Sciatic nerve (tissue), 2 donors: ENCODE measurements at regions not wholly inside any gene's neighbourhood (a gene's known extent, or its start where the extent isn't known, plus 50 kb on each side); places are given as distances from the start of the nearest gene placed in this dataset.
"Not testable (repeated sequence)": the region's sequence is repeated elsewhere in the genome, so short reads cannot be mapped to it uniquely, and the experiment has no call there.

Experiments used
- ATAC-seq: fragments of 200-7000 bp; cut with Tn5 transposase; one replicate; pipeline ENCODE4 v1.9.1; 2020; ENCODE audit warnings: mild to moderate bottlenecking, moderate library complexity
- DNase-seq: peaks from one replicate; pipeline ENCODE4 v3.0.0-alpha.2; 2020; ENCODE audit warnings: low spot score
- intact Hi-C: fragments of 100-400 bp; cut with DNase I; formaldehyde crosslinking; loops from one replicate; pipeline ENCODE4 v1.14.2; 2022
- donor health status: DM: no; HTN: no; CAD: no.
- donor health status: DM: no; HTN: no; CAD: no.

DNA sequence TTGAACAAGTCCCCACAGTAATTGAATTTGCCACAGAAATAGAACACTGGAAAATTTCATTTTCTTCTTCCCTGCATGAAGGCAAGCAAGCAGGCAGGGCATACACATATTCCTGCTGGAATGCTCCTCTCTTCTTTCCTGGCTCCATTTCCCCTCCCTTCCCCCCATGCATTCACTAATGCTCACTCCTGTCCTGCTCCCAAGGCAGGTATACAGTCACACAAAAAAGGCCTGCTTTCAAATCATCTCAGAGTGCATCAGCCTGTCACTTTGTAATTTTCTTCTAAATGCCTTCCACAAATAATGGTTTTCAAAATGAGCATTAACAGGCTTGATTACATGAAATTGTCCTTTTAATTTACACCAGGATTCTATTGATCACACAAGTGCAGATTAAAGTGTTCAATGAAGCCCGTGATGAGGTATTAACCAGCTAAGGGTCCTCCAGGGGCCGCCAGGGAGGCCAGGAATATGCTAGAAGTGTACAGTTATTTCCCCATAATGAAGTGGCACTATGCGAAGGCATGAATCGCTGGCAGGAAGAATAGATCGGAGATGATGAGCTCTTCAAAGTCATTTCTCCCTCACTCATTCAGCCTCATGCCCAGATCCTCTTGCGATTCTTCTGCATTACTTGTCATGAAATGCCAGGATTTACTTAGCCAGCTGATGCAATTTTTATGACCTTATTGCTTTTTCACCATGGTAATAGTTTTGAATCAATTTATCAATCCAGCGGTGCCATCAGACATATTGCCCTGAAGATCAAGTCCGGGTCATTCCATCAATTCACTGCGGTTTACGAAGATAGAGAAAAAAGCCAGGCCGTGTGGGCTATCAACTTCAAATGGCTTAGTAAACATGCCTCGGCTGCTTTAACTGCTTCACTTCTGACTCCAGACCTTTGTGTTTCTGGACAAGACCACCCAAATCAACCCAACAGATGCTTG is 243.5 kb downstream of the GPAT3 start:
- intact Hi-C loops, result no loop called here
- no peak for DNase-seq
- ATAC-seq, result no peak

DNA sequence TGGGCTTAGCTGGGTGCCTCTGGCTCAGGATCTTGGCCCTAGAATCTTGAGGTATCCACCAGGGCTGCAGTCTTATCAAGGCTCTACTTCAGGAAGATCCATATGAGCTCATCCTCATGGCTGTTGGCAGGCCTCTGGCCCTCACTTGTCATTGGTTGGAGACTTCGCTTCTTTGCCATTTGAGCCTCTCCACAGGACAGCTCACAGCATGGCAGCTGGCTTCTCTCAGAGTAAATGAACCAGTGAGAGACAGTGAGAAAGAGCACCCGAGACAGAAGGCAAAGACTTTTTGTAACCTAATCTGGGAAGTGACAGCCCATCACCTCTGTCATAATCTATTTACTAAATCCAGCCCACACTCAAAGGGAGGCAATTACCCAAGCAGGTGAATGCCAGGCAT is 236.8 kb downstream of the GPAT3 start:
- intact Hi-C loops, result no loop called here

GRCh38 chr4:83771113-83771705 is 235.3 kb downstream of the GPAT3 start:
- ATAC-seq (peak; percentile 49), DNase-seq (no peak)
- intact Hi-C loops, result no loop called here

More for the DNA sequence above, 236.8 kb downstream of the GPAT3 start:
- ATAC-seq (no peak), DNase-seq (no peak)

DNA sequence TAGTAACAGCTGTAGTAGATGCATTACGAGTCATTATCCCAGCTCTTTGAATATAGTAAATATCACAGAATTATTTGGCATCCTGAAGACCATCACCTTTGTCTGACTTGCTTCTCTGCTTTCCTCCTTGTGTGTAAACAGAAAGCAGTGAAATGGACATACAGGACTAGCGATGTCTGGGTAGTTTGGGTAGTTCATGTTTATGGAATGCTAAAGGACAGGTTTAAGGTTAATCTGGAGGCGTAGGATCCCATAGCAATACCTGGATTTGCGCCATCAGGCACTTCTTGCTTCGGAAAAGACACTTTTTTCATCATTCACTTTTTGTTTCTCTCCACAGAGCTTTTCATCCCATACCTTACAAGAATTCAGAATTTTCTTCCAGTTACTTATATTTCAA is 232.2 kb downstream of the GPAT3 start:
- DNase-seq, result no peak
- no peak for ATAC-seq
- intact Hi-C loops, result no loop called here

DNA sequence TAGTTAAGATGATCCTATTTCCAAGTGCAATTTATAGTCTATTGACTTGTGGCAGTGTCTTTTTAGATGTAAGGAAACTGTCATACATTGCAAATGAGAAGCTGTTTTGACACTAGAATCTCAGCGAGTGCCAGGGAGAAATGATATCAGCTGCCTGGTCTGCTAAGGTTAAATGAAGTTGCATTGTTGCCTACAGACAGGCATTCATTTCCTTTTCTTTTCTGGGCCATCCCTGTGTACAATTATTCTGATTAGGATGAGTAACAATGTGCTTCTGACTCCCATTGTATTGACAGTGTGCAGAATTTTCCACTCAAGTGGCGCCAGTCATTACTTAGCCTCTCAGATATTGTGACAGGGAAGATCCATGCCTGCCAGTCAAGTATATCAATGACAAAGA is 231.2 kb downstream of the GPAT3 start:
- ATAC-seq (no peak), DNase-seq (no peak)
- intact Hi-C loops, result no loop called here

DNA sequence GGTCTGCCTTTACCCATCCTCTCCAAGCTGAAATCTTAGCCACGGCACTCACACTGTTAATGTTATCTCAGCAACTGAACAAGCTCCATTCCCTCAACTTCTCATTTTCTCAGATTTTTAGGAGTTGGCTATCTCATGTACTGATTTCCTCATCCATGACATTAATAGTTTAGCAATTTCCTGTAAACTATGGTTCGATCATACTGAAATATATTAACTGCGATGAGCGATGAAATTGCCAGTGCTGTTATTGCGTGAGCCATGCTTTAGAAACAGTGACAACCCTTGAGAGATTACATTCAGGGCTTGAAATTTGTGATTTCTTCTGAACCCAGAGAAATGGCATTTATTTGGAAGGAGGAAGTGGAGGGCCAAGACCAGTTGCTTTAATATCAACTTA is 223.7 kb downstream of the GPAT3 start:
- ATAC-seq, result no peak
- intact Hi-C loops, result no loop called here
- no peak for DNase-seq

GRCh38 chr4:83758285-83758684 is 222.4 kb downstream of the GPAT3 start:
- ATAC-seq, result no peak
- intact Hi-C loops, result no loop called here
- no peak for DNase-seq

DNA sequence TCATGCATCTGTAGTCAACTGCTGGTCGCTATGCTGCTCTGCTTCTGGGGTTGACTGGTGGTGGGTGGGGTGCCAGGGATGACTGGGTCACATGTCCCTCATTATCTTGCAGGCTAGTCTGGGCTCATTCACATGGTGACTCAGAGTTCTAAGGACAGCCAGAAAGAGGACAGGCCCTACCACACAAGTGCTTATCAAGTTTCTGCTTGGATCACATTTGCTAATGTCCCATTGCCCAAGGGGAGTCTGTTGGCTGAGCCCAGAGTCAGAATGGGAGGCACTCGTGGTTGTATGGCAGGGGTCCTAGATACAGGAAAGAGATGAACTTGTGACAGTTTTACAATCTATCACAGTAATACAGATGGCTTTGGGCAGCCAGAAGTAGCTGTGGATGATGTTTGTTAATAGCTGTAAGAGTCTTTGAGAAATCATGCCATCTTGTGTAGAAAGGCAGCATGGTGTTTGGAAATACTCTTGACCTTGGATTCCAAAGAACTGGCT is 221.3 kb downstream of the GPAT3 start:
- intact Hi-C loops, result no loop called here
- DNase-seq (no peak), ATAC-seq (no peak)

DNA sequence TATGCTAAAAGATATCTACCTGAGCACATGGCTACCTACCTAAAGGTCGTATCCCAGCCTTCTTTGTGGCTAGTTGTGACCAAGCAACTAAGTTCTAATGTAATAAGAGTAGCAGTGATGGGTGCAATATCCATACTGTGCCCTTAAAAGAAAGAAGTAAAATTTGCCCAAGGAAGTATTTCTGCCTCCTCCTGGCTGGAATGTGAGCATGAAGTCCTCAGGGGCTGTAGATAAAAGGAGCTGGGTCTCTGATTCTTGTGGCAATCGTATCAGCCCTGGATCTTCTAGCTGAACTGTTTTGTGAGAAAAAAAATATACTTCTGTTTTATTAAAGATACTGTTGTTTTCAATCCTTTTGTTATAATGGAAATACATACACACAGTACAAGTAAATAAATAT is 217.4 kb downstream of the GPAT3 start:
- ATAC-seq, result no peak
- intact Hi-C loops, result no loop called here
- DNase-seq, result no peak

DNA sequence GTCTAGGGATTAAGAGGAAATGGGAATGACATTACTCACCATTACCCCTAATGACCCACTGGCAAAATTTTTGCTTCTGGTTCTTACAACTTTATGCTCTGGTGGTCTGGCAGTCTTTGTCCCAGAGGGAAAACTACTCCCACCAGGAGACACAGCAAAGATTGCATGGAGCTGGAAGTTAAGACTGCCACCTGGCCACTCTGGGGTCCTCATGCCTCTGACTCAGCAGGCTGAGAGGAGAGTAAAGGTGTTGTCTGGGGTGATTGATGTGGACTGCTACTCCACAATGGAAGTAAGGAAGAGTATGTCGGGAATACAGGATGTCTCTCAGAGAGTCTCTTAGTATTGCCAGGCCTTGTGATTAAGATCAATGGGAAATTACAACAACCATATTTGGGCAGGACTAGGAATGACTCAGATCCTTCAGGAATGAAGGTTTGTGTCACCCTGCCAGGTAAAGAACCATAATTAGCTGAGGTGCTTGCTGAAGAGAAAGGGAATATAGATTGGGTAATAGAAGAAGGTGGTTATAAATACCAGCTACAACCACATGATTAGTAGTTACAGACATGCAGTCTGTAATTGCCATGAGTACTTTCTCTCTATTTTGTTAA is 215.5 kb downstream of the GPAT3 start:
- ATAC-seq, result no peak
- intact Hi-C loops, result no loop called here
- no peak for DNase-seq

DNA sequence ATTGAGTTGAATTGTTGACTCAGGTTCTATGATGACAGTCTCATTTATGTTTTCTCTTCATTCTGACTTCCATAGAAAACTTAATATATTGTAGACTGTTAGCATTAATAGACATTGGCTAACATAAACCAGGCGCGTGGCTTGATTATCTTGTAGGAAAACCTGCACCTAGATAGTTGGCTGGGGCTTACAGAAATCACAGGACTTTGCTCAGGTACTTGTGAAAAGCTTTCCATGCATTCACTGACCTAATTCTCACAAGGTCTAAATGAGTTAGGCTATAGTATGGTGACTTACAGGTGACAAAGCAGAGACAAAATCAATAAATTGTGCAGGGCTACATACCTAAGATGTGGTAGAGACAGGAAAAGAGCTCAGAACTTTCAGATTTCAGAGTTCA is 212.8 kb downstream of the GPAT3 start:
- intact Hi-C loops, result no loop called here
- no peak for ATAC-seq
- DNase-seq, result no peak

DNA sequence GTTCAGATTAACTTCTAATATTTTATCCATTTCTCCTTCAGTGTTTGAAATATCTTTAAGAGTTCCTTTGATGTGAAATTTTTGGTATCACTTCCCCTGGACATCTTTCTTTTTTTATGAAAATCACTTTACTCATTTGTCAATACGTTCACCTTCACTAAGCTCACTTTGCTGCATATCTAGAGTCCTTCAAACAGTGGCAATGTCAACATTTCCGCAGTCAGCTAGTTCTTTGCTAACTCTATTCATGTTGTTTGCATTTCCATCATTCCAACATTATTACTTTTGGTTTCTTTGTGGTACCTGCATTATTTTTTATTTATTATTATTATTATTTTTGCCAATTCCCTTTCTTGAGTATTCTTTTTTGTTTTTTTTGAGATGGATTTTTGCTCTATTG is 203.0 kb downstream of the GPAT3 start:
- no peak for ATAC-seq
- DNase-seq, result no peak
- intact Hi-C loops, result no loop called here

DNA sequence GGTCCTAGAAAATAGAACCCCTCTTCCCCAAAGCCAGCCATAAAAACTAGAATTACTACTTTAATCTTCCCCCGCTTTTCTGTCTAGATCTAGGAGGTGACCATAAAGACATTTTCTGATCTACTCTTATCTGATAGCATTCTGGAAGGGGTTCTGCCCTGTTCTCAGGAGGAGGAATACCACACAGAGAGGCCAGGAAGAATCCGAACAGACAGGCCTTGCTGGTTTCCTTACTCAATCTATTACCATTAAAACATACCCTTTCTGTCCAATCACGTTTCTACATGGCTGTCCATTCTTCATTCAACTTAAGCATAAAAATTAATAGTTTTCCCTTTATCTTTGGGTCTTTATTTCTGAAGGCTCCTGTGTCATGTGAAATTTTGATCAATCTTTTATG is 198.7 kb downstream of the GPAT3 start:
- ATAC-seq, result no peak
- no peak for DNase-seq
- intact Hi-C loops, result no loop called here

DNA sequence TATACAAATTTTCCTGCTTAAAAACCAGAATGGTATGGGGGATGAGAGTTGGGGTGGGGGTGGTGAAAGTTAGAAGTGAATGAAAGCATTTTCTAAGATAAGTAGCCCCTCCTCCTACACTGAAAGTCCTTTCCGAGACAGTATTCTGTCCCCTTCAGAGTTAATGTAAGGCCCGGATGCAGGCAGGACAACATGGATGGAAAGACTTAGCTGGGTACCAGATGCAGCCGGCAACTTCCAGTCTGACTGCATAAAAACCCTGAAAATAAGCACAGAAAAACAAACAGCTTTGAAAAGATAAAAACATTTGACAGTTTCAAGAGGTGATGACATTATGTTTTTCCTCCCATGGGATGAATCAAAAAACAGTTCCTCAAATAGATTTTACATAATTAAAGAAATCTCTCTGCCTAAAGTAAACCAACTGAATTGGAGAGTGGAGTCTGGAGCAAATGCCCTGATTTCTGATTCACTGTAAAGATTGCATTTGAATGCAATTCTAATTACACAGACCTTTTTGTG is 196.3 kb downstream of the GPAT3 start:
- DNase-seq (no peak), ATAC-seq (no peak)
- intact Hi-C loops, result no loop called here

DNA sequence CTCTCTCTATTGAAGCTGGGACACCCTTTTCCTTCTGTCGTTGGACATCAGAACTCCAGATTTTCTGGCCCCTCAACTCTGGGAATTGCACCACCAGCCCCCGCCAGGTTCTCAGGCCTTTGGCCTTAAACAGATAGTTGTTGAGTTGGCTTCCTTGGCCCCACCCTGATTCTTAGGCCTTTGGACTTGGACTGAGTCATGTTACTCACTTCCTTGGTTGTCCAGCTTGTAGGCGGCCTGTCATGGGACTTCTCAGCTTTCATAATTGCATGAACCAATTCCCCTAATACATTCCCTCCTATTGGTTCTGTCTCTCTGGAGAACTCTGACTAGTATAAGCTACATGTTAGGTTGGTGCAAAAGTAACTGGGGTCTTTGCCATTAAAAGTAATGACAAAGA is 195.7 kb downstream of the GPAT3 start:
- no peak for DNase-seq
- intact Hi-C loops, result no loop called here
- no peak for ATAC-seq

DNA sequence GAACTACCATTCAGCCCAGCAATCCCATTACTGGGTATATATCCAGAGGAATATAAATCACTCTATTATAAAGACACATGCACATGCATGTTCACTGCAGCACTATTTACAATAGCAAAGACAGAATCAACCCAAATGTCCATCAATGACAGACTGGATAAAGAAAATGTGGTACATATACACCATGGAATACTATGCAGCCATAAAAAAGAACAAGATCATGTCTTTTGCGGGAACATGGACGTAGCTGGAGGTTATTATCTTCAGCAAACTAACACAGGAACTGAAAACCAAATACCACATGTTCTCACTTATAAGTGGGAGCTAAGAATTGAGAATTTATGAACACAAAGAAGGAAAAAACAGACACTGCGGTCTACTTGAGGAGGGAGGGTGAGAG is 195.1 kb downstream of the GPAT3 start:
- DNase-seq, intact Hi-C loops, ATAC-seq: not testable (repeated sequence)

- intact Hi-C loops, result no loop called here
- ATAC-seq (no peak), DNase-seq (no peak)
These were observed 192.3 kb downstream of the GPAT3 start for GRCh38 chr4:83728191-83728590.

GRCh38 chr4:83725336-83726085 is 189.6 kb downstream of the GPAT3 start:
- DNase-seq, result no peak
- intact Hi-C loops, result no loop called here
- ATAC-seq, result no peak
